ENCODE measurements at regions not wholly inside any gene's neighbourhood (a gene's known extent, or its start where the extent isn't known, plus 50 kb on each side); places are given as distances from the start of the nearest gene placed in this dataset.

- H3K27me3 ChIP-seq = no peaks in the 10 kb centered on the region
- no peak for TF ChIP-seq CTCF (IDR thresholded peaks at IDR 0.05)
- H3K4me1 ChIP-seq = no peaks in the 10 kb centered on the region
- intact Hi-C loops (cut with DNase I) = no loop called here
- H3K36me3 ChIP-seq = no peaks in the 10 kb centered on the region
- DNase-seq (no peak), ATAC-seq (peak; percentile 78)
- H3K27ac ChIP-seq = no peak overlapping the region
- no peaks in the 10 kb centered on the region for H3K9me3 ChIP-seq
- no peak overlapping the region for H3K4me3 ChIP-seq
Observed at GRCh38 chr17:56099649-56100048, 53.6 kb upstream of the ANKFN1 start.

Data from left lung (tissue), 4 donors.